Retinal pigment epithelial cell (primary cell): ENCODE measurements at regions not wholly inside any gene's neighbourhood (a gene's known extent, or its start where the extent isn't known, plus 50 kb on each side); places are given as distances from the start of the nearest gene placed in this dataset.

Experiments
- DNase-seq: peaks from one replicate; pipeline ENCODE4 v3.0.0-alpha.2; 2010; ENCODE audit warnings: low read depth
- H3K4me3 ChIP-seq: 2 replicates; pipeline ENCODE4 v1.5.1; 2011; ENCODE audit warnings: mild to moderate bottlenecking, low read length, control low read depth, moderate library complexity
- TF ChIP-seq, protein P1 (sequence below): conservative IDR thresholded peaks from 2 replicates; pipeline ENCODE4 v1.5.1; 2011; ENCODE audit warnings: low read depth, low read length, control low read depth, inconsistent platforms

GRCh38 chr2:187107001-187107400, 258.0 kb upstream of the ZSWIM2 start:
- DNase-seq, result no peak
- TF ChIP-seq, protein P1, sequence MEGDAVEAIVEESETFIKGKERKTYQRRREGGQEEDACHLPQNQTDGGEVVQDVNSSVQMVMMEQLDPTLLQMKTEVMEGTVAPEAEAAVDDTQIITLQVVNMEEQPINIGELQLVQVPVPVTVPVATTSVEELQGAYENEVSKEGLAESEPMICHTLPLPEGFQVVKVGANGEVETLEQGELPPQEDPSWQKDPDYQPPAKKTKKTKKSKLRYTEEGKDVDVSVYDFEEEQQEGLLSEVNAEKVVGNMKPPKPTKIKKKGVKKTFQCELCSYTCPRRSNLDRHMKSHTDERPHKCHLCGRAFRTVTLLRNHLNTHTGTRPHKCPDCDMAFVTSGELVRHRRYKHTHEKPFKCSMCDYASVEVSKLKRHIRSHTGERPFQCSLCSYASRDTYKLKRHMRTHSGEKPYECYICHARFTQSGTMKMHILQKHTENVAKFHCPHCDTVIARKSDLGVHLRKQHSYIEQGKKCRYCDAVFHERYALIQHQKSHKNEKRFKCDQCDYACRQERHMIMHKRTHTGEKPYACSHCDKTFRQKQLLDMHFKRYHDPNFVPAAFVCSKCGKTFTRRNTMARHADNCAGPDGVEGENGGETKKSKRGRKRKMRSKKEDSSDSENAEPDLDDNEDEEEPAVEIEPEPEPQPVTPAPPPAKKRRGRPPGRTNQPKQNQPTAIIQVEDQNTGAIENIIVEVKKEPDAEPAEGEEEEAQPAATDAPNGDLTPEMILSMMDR, result no peak
- no peak overlapping the region for H3K4me3 ChIP-seq

DNA sequence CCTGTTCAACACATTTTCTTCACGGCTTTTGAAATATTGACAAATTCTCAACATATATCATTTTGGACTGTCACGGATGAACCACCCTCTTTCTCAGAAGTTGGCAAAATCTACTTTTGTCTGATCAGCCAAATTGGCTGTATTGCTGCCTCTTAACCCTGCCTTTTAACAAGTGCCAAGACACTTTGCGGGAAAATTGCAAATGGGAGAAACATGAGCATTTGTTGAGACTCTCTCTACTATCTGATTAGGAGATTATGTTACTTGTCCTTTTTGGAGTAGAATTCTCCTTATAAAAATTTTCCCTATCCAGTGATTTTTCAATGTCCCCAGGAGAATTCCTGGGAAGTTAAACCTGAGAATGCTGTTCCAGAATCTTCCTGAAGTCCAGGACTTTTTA, 256.2 kb upstream of the ZSWIM2 start:
- TF ChIP-seq, protein P1, result no peak
- no peak overlapping the region for H3K4me3 ChIP-seq
- no peak for DNase-seq

GRCh38 chr2:187102381-187102780, 253.4 kb upstream of the ZSWIM2 start:
- no peak overlapping the region for H3K4me3 ChIP-seq
- TF ChIP-seq, protein P1, result no peak
- no peak for DNase-seq

- TF ChIP-seq, protein P1, result no peak
- H3K4me3 ChIP-seq, result no peak overlapping the region
- no peak for DNase-seq
These were observed 249.2 kb upstream of the ZSWIM2 start for GRCh38 chr2:187098154-187098553.

- no peak overlapping the region for H3K4me3 ChIP-seq
- TF ChIP-seq, protein P1, result no peak
- DNase-seq, result no peak
These were observed 244.9 kb upstream of the ZSWIM2 start for GRCh38 chr2:187093771-187094412.

GRCh38 chr2:187091664-187092063, 242.7 kb upstream of the ZSWIM2 start:
- no peak overlapping the region for H3K4me3 ChIP-seq
- TF ChIP-seq, protein P1, result no peak
- DNase-seq, result peak; percentile 38

- TF ChIP-seq, protein P1, result no peak
- no peak for DNase-seq
- H3K4me3 ChIP-seq, result no peak overlapping the region
These were observed 235.6 kb upstream of the ZSWIM2 start for GRCh38 chr2:187084524-187084923.
